Mesenchymal stem cell (in vitro differentiated cells and primary cell): ENCODE measurements at regions not wholly inside any gene's neighbourhood (a gene's known extent, or its start where the extent isn't known, plus 50 kb on each side); places are given as distances from the start of the nearest gene placed in this dataset.

Experiments
- DNase-seq: peaks from one replicate; pipeline ENCODE4 v3.0.0-alpha.2; 2013
- H2AFZ ChIP-seq: one replicate; pipeline ENCODE4 v1.6.1; 2013; ENCODE audit warnings: low read depth, mild to moderate bottlenecking, control low read depth, inconsistent platforms, low read length, moderate library complexity
- H2AK5ac ChIP-seq: 2 replicates; pipeline ENCODE4 v1.6.1; 2013; ENCODE audit warnings: low read length, moderate library complexity, mild to moderate bottlenecking, inconsistent platforms; ENCODE audit not compliant: severe bottlenecking
- H2BK120ac ChIP-seq: one replicate; pipeline ENCODE4 v1.6.1; 2013; ENCODE audit warnings: low read depth, mild to moderate bottlenecking, inconsistent platforms, low read length, moderate library complexity
- H2BK12ac ChIP-seq, 2 experiments: one replicate each; pipeline ENCODE4 v1.6.1; 2013; ENCODE audit warnings: inconsistent platforms in 2 of 2, low read length in 2 of 2, mild to moderate bottlenecking in 2 of 2, moderate library complexity in 2 of 2, control low read depth in 1 of 2
- H2BK15ac ChIP-seq: one replicate; pipeline ENCODE4 v1.6.1; 2013; ENCODE audit warnings: mild to moderate bottlenecking, low read depth, inconsistent platforms; ENCODE audit not compliant: poor library complexity, severe bottlenecking
- H2BK5ac ChIP-seq: 2 replicates; pipeline ENCODE4 v1.6.1; 2013; ENCODE audit warnings: low read depth, mild to moderate bottlenecking, low read length, control low read depth, inconsistent platforms; ENCODE audit not compliant: poor library complexity, severe bottlenecking
- H3K14ac ChIP-seq, 2 experiments: one replicate each; pipeline ENCODE4 v1.6.1; 2013; ENCODE audit warnings: inconsistent platforms in 2 of 2, low read length in 2 of 2, control low read depth in 1 of 2, mild to moderate bottlenecking in 1 of 2, moderate library complexity in 1 of 2
- H3K18ac ChIP-seq, 2 experiments: one replicate each; pipeline ENCODE4 v1.6.1; 2013; ENCODE audit warnings: inconsistent platforms in 2 of 2, low read length in 2 of 2, control low read depth in 1 of 2, low read depth in 1 of 2, mild to moderate bottlenecking in 1 of 2
- H3K23ac ChIP-seq, 2 experiments: one replicate each; pipeline ENCODE4 v1.6.1; 2013; ENCODE audit warnings: inconsistent platforms in 2 of 2, low read length in 2 of 2, mild to moderate bottlenecking in 2 of 2, moderate library complexity in 2 of 2, control low read depth in 1 of 2
- H3K27ac ChIP-seq: 2 replicates; pipeline ENCODE4 v1.5.1; 2013; ENCODE audit warnings: mild to moderate bottlenecking, moderate library complexity, low read length, control low read depth, inconsistent platforms; ENCODE audit not compliant: poor library complexity, severe bottlenecking
- H3K27me3 ChIP-seq, 2 experiments: 2 replicates each; pipeline versions ENCODE4 v1.6.1 to v1.7.0; 2013; ENCODE audit warnings: low read length in 2 of 2, mild to moderate bottlenecking in 2 of 2, moderate library complexity in 2 of 2, control low read depth in 1 of 2, inconsistent platforms in 1 of 2; ENCODE audit not compliant: control insufficient read depth in 1 of 2, insufficient read depth in 1 of 2
- H3K36me3 ChIP-seq, 2 experiments: 2 replicates each; pipeline versions ENCODE4 v1.6.1 to v1.7.0; 2013; ENCODE audit warnings: low read length in 2 of 2, control low read depth in 1 of 2, inconsistent platforms in 1 of 2, low read depth in 1 of 2, mild to moderate bottlenecking in 1 of 2; ENCODE audit not compliant: insufficient read depth in 2 of 2, control insufficient read depth in 1 of 2
- H3K4ac ChIP-seq, 2 experiments: one replicate each; pipeline ENCODE4 v1.6.1; 2013; ENCODE audit warnings: inconsistent platforms in 2 of 2, low read length in 2 of 2, mild to moderate bottlenecking in 2 of 2, moderate library complexity in 2 of 2, control low read depth in 1 of 2, low read depth in 1 of 2
- H3K4me1 ChIP-seq: 2 replicates; pipeline ENCODE4 v1.6.1; 2013; ENCODE audit warnings: low read depth, low read length, control low read depth; ENCODE audit not compliant: control insufficient read depth, insufficient read depth
- H3K4me2 ChIP-seq: 2 replicates; pipeline ENCODE4 v1.6.1; 2013; ENCODE audit warnings: low read length, mild to moderate bottlenecking, inconsistent platforms; ENCODE audit not compliant: poor library complexity, severe bottlenecking
- H3K4me3 ChIP-seq, 2 experiments: 2 replicates each; pipeline versions ENCODE4 v1.5.1 to v1.7.0; 2013; ENCODE audit warnings: low read length in 2 of 2, mild to moderate bottlenecking in 2 of 2, control low read depth in 1 of 2, low read depth in 1 of 2; ENCODE audit not compliant: insufficient read depth in 1 of 2
- H3K79me1 ChIP-seq: replicated peaks from 2 replicates; pipeline ENCODE4 v1.6.1; 2013; ENCODE audit warnings: mild to moderate bottlenecking, control low read depth, low read length, inconsistent platforms; ENCODE audit not compliant: poor library complexity, severe bottlenecking
- H3K9ac ChIP-seq: 2 replicates; pipeline ENCODE4 v1.7.0; 2013; ENCODE audit warnings: mild to moderate bottlenecking, low read length, moderate library complexity
- H3K9me3 ChIP-seq: 2 replicates; pipeline ENCODE4 v1.7.0; 2013; ENCODE audit warnings: mild to moderate bottlenecking, low read length; ENCODE audit not compliant: control insufficient read depth
- H4K8ac ChIP-seq: one replicate; pipeline ENCODE4 v1.6.1; 2013; ENCODE audit warnings: inconsistent platforms, mild to moderate bottlenecking, low read length, moderate library complexity
- H4K91ac ChIP-seq: one replicate; pipeline ENCODE4 v1.6.1; 2013; ENCODE audit warnings: mild to moderate bottlenecking, low read length, inconsistent platforms
- WGBS: methylation state at CpG from one replicate; pipeline ENCODE4 v1.1.7; 2013; ENCODE audit warnings: mixed read lengths; 5-methylcytosine and 5-hydroxymethylcytosine counted together

GRCh38 chr1:213491468-213491867 lies 440.4 kb downstream of the RPS6KC1 start:
- H3K4me1 ChIP-seq = no peaks in the 10 kb centered on the region
- no peak overlapping the region for H2BK5ac ChIP-seq
- no peak overlapping the region for H3K4ac ChIP-seq
- H3K27me3 ChIP-seq = peaks cover 0 to 3% of the 10 kb centered on the region in 2 experiments
- no peaks in the 10 kb centered on the region for H3K79me1 ChIP-seq
- H3K4me3 ChIP-seq = no peak overlapping the region
- no peak overlapping the region for H3K23ac ChIP-seq
- no peak overlapping the region for H2BK120ac ChIP-seq
- no peak for DNase-seq
- WGBS = 75% methylated on average over 5 of the region's 5 CpGs
- no peak overlapping the region for H4K8ac ChIP-seq
- no peak overlapping the region for H2BK15ac ChIP-seq
- no peak overlapping the region for H2AK5ac ChIP-seq
- no peak overlapping the region for H2BK12ac ChIP-seq
- H3K4me2 ChIP-seq = no peak overlapping the region
- H2AFZ ChIP-seq = no peak overlapping the region
- H3K14ac ChIP-seq = no peak overlapping the region
- no peak overlapping the region for H3K27ac ChIP-seq
- no peaks in the 10 kb centered on the region for H3K36me3 ChIP-seq
- no peak overlapping the region for H3K9ac ChIP-seq
- H3K9me3 ChIP-seq = no peaks in the 10 kb centered on the region
- H3K18ac ChIP-seq = no peak overlapping the region
- no peak overlapping the region for H4K91ac ChIP-seq

- no peak overlapping the region for H4K8ac ChIP-seq
- H3K4me2 ChIP-seq = no peak overlapping the region
- no peak overlapping the region for H4K91ac ChIP-seq
- no peaks in the 10 kb centered on the region for H3K79me1 ChIP-seq
- no peak overlapping the region for H2BK12ac ChIP-seq
- no peak overlapping the region for H3K4me3 ChIP-seq
- H3K27me3 ChIP-seq = peaks cover 0 to 3% of the 10 kb centered on the region in 2 experiments
- no peak overlapping the region for H2BK120ac ChIP-seq
- H3K36me3 ChIP-seq = no peaks in the 10 kb centered on the region
- H2BK5ac ChIP-seq = no peak overlapping the region
- 82% methylated on average over 17 of the region's 21 CpGs for WGBS
- H2BK15ac ChIP-seq = no peak overlapping the region
- no peak overlapping the region for H3K27ac ChIP-seq
- no peak overlapping the region for H3K23ac ChIP-seq
- H3K14ac ChIP-seq = no peak overlapping the region
- H2AK5ac ChIP-seq = no peak overlapping the region
- H3K4ac ChIP-seq = no peak overlapping the region
- no peaks in the 10 kb centered on the region for H3K4me1 ChIP-seq
- no peaks in the 10 kb centered on the region for H3K9me3 ChIP-seq
- no peak overlapping the region for H3K18ac ChIP-seq
- no peak overlapping the region for H2AFZ ChIP-seq
- no peak for DNase-seq
- H3K9ac ChIP-seq = no peak overlapping the region
Observed at GRCh38 chr1:213492161-213493041, 441.4 kb downstream of the RPS6KC1 start.

- H3K27me3 ChIP-seq = no peaks in the 10 kb centered on the region
- no peak overlapping the region for H3K4me3 ChIP-seq
- no peak for DNase-seq
- no peak overlapping the region for H3K14ac ChIP-seq
- H4K91ac ChIP-seq = no peak overlapping the region
- H4K8ac ChIP-seq = no peak overlapping the region
- no peak overlapping the region for H2BK120ac ChIP-seq
- peaks cover 7% of the 10 kb centered on the region for H3K9me3 ChIP-seq
- H2BK15ac ChIP-seq = no peak overlapping the region
- no peak overlapping the region for H3K9ac ChIP-seq
- H3K4me1 ChIP-seq = no peaks in the 10 kb centered on the region
- no peak overlapping the region for H3K4me2 ChIP-seq
- no peak overlapping the region for H2AFZ ChIP-seq
- H3K18ac ChIP-seq = no peak overlapping the region
- H2AK5ac ChIP-seq = no peak overlapping the region
- H3K23ac ChIP-seq = no peak overlapping the region
- H2BK5ac ChIP-seq = no peak overlapping the region
- no peaks in the 10 kb centered on the region for H3K36me3 ChIP-seq
- H3K27ac ChIP-seq = no peak overlapping the region
- H3K4ac ChIP-seq = no peak overlapping the region
- WGBS = 81% methylated on average over 3 of the region's 4 CpGs
- H2BK12ac ChIP-seq = no peak overlapping the region
- no peaks in the 10 kb centered on the region for H3K79me1 ChIP-seq
Observed at GRCh38 chr1:213499444-213499843, 448.4 kb downstream of the RPS6KC1 start.

GRCh38 chr1:213507472-213508223 lies 456.6 kb downstream of the RPS6KC1 start:
- DNase-seq = no peak
- Histone ChIP-seq H2BK15ac (no peak overlapping the region), H2BK120ac (no peak overlapping the region), H2AFZ (no peak overlapping the region), H3K23ac (no peak overlapping the region), H3K27ac (no peak overlapping the region), H2AK5ac (no peak overlapping the region), H3K4me2 (no peak overlapping the region), H3K9ac (no peak overlapping the region), H2BK5ac (no peak overlapping the region), H3K4ac (no peak overlapping the region), H3K9me3 (peaks cover 7% of the 10 kb centered on the region), H2BK12ac (no peak overlapping the region), H4K91ac (no peak overlapping the region), H3K18ac (no peak overlapping the region), H3K36me3 (no peaks in the 10 kb centered on the region), H4K8ac (no peak overlapping the region), H3K4me3 (no peak overlapping the region), H3K14ac (no peak overlapping the region), H3K27me3 (no peaks in the 10 kb centered on the region), H3K79me1 (no peaks in the 10 kb centered on the region), H3K4me1 (no peaks in the 10 kb centered on the region)
- 69% methylated on average over 5 of the region's 7 CpGs for WGBS
